Head of caudate nucleus (tissue), 42 donors: ENCODE measurements at regions not wholly inside any gene's neighbourhood (a gene's known extent, or its start where the extent isn't known, plus 50 kb on each side); places are given as distances from the start of the nearest gene placed in this dataset.

Experiments
- DNase-seq, 42 donors: peaks; one replicate each; pipeline versions ENCODE4 v3.0.0 to v3.0.0-alpha.2; 2020 to 2021; ENCODE audit warnings: mixed read lengths in 7 of 42
- intact Hi-C: fragments of 100-400 bp; cut with DNase I; formaldehyde crosslinking; loops from one replicate; pipeline ENCODE4 v1.15.0; 2022

DNA sequence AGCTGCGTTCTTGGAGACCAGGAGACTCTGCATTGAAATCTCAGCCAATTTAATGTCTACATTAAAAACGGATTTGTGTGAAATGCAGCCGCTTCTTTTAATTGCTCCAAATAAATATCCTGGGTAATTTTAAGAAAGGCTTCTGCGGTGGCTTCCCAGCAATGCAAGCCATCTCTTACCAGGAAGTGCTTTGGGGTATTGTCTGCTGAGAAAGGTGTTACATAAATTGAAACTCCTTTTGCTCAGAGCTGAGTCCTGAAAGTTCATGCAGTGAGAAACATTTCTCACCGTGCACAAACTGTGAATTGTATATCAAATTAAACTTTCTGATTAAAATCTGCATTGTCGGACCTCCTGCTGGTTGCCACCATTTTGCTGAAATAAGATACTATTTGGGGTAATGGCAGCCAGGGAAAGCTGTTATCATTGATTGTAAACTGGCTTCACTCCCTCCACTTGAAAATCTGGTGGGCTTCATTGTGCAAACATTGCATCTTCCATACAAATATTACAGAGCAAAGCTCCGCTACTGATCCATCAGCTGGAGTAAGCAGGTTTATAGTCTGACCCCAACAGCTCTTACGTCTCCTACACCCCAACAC is 59.5 kb downstream of the ZIC5 start:
- intact Hi-C loops = loop anchor here (10.0 kb wide), 1 partner anchor 323 kb away; no protein-coding TSS in a partner anchor
- no peak for DNase-seq

DNA sequence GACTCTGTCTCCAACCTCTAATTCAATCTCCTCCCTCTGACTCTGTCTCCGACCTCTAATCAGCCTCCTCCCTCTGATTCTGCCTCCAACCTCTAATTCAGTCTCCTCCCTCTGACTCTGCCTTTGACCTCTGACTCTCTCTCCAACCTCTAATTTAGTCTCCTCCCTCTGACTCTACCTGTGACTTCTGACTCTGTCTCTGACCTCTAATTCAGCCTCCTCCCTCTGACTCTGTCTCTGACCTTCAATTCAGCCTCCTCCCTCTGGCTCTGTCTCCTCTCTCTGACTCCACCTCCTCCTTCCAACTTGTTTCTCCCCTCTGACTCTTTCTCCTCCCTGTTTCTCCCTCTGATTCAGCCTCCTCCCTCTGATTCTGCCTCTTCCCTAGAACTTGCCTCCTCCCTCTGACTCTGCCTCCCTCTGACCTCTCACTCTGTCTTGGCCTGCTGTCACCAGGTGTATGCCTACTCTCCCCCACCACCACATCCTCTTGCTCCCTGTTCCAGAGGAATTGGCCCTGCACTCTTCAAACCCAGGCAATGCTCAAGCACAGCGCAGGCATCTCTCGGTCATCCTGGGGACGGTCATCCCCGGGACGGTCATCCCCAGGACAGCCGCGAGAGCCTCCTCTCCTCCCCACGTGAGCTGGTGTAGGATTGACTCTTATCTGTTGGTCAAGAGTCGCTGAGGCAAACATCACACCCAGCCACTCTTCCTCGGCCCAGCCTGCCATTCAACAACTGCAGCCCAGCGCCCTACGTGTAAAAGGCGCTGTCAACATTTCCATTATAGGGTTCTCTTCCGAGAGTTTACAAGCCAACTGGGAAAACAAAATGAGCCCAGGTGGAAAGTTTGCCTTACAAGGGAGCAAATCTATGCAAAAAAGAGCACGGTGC is 60.2 kb downstream of the ZIC5 start:
- intact Hi-C loops = loop anchor here (10.0 kb wide), 1 partner anchor 323 kb away; no protein-coding TSS in a partner anchor
- DNase-seq = no peak

DNA sequence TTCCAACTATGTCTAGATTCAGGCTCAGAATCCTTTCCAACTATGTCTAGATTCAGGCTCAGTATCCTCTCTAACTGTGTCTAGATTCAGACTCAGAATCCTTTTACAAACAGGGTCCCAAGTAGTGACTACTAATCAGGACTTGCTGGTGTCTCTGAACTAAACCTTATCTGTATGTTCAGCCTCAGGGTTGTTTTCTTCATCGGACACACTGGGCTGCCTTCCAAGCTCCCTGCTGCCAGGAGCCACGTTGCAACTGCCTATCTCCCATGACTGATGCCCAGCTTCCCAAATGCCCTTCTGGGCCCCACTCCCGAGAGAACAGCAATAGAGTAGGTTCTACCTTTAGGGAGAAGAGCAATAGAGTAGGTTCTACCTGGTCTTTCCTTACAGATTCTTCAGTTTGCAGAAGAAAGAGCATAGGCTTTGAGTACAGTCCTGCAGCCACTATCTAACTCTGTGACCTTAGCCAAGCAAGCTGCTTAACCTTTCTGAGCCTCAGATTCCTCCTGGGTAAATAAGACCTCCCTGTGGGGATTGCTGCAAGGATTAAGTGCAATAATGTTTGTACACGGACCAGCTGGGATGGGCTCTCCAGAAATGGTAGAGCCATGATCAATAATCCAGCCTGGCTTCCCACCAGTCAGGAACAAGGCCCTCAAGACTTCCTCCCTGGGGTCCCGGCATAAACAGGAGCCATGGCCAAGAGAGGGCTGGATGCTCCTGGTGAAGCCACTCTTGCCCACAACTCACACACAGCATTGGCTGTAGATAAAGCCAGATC is 61.5 kb downstream of the ZIC5 start:
- no peak for DNase-seq
- intact Hi-C loops = loop anchor here (10.0 kb wide), 1 partner anchor 325 kb away; no protein-coding TSS in a partner anchor

DNA sequence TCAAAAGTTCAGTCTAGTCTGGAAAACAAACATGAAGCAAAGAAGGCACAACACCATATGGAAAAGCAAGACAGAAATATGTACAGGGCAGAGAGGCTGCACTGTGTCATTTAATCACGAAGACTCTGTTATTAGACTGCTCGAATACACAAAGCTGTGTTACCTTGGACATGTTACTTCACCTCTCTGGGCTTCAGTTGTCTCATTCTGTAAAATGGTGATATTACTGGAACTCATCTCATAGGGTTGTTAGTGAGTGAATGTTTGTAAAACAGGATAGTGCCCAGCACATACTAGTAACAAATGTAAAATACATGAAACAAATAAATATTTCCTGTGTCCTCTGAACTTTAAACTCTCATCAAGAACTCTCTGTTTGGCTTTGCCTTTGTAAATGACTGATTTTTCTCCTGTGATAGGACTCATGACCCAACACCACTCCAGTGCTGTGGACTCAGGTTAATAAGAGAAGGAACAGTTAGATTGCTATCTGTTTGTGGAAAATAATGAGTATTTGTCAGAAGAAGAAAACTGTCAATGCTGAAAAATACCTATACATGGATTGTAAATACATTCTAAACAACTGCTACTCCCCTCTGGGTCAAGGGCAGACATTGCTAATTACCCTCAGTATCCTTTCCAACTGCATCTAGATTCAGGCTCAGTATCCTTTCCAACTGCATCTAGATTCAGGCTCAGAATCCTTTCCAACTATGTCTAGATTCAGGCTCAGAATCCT is 62.3 kb downstream of the ZIC5 start:
- intact Hi-C loops = no loop called here
- DNase-seq = no peak

DNA sequence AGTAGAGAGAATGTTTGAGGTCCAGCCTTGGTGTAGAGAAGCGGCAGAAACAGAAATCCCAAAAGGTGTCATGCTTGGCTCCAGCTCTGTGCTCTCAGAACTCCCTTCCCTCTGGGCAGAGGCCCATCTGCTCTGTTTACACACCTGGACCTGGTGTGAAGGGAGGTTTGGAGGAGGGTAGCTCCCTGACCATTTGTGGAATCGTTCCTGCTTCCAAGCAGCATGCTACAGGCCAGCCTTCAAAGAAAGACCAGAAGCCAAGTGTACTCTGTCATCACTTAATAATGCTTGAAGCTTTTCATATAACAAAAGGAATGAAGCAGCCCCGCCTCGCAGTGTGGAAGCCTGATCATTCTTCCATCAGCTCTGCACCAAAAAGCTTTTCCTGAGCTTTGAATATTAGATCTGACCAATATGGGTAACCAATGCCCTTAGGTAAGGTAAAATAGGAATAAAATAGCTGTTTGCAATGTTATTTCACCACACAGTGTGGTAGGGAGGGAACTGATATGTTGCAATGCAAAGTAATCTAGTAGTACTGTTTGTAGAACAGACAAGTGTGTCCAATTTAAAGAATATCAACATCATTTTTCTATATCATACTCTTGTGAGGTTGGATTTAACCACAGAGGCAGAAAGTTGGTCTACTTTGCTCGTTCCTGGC is 63.3 kb downstream of the ZIC5 start:
- DNase-seq = no peak
- intact Hi-C loops = no loop called here

DNA sequence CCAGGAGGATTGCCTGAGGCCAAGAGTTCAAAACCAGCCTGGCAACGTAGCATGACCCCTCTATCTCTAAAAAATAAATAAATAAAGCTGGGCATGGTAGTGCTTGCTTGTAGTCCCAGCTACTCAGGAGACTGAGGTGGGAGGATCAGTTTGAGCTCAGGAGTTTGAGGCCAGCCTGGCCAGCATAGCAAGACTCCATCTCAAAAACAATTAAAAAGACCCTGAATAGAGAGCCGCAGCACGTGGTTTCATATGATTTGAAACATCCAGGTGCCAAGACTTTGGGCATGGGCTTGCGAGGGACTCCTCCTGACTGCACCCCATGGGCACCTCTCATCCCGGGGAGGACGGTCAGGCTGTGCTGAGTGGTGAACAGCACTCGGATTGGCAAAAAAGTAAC is 63.9 kb downstream of the ZIC5 start:
- no peak for DNase-seq

DNA sequence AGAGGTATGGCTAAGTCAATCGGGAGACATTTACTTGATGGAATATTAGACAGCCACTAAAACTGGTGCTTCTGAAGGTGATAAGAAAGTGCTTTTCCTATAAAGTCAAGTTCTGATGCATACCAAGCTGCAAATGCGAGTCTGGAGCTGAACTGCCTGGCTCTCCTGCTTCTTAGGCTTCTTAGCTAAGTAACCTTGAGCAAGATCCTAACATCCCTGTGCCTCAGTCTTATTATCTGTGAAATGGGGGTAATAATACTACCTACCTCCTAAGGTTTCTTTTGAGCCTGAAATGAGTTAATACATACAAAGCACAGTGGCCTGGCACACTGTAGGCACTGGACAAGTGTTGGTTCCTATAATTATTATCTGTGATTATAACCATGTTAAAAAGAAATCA is 64.5 kb downstream of the ZIC5 start:
- no peak for DNase-seq
- intact Hi-C loops = no loop called here

More for the DNA sequence above, 63.9 kb downstream of the ZIC5 start:
- intact Hi-C loops = no loop called here

DNA sequence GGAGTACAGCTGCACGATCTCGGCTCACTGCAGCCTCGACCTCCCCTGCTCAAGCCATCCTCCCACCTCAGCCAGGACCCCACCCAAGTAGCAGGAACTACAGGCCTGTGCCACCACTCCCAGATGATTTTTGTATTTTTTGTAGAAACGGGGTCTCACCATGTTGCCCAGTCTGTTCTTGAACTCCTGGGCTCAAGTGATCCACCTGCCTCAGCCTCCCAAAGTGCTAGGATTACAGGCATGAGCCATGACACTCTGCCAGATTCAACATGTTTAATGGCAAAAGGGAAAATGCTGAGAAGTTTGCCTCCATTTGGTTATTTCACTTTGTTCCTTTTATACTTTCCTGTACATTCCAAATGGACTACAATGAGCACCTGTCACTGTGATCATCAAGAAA is 65.8 kb downstream of the ZIC5 start:
- no peak for DNase-seq
- intact Hi-C loops = no loop called here

DNA sequence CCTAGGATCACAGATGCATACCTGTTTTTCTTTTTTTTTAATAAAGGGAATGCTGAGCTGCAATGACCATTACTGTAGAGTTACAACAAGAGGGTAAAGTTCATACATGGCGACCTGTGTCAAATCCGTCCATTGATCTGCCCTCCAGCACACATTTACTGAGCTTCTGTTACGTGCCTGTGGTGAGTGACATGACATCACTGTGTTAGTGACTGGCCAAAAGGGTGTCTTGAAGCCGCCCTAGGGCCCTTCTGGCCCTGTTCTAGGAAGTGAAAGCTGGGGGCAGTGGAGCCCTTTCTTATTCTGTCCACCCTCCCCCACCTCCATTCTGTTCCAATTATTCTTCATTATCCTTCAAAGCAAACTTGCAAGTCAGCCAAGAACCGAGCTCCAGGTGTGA is 66.3 kb downstream of the ZIC5 start:
- intact Hi-C loops = no loop called here
- DNase-seq = no peak

DNA sequence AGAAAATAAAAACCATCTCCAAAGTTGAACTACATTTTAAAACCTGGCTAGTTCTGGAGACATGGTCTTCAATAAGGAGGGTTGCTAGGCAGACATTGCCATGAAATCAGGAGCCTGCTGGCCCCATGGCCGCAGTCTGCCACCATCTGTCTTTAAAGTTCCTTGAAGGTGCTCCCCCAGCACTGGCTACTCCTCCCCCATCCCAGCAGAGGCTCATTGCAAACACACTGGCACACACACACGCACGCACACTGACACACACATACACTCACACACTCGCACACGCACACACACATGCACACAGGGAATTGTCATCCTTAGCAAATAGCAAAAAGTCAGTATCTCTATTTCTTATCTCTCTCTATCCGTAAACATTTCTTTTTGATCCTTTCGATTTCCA is 68.4 kb downstream of the ZIC5 start:
- no peak for DNase-seq
- intact Hi-C loops = no loop called here

DNA sequence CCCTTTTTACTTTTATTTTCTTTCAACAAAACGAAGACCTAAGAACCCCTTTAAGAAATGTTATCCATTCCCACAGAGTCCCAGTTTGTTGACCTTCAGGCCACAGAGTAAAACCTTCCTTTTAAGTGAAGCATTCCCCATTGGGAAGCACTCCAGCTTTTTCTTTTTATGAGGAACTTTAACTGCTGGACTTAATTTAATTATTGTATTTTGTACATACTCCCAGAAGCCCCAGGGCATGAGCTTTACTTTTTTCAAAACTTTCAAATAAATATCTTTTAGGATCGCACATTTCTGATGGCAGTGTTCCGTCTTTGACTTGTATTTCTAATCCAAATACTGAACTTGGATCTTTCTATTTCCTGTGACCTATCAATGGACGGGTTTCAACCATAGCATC is 68.9 kb downstream of the ZIC5 start:
- intact Hi-C loops = no loop called here
- DNase-seq = no peak

DNA sequence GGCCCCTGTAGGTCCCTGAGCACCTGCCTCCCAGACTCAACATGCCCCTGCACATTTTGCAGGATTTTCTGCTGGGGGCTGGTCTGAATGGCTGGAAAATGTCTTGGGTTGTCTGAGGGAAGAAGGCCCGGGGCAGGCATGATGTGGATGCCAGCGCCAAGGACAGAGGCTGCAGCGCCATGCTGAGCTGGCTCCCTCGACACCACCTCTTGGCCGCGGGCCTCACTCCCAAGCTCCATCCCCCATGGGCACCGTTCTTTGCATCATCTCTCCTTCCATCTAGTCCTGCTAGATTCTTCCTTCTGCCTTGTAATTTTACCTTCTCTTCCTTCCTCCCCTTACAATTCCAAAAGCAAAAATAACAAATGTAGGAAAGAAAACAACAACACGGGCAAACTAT is 70.6 kb downstream of the ZIC5 start:
- DNase-seq = peak in 1 of 42 donors; percentile 10
- intact Hi-C loops = no loop called here

DNA sequence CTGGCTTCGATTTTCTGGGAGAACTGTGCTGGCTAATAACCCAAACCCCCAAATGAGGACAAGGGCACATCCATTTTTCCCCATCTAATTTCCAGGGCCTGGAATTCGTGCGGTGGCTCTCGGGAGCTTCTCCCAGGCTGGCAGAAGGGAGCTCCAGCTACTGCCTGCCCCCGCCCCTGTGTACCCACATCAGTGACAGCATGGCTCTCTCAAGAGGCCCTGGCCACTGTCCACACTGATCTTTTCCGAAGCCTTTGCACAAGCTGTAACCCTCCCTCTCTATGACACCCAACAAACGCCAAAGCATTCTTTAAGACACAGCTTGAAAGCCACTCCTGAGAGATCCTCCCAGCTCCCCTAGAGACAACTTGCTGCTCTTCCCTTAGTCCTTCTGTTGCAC is 73.1 kb downstream of the ZIC5 start:
- peak in 3 of 42 donors; percentile 14 to 25 (median 16) for DNase-seq
- intact Hi-C loops = no loop called here

DNA sequence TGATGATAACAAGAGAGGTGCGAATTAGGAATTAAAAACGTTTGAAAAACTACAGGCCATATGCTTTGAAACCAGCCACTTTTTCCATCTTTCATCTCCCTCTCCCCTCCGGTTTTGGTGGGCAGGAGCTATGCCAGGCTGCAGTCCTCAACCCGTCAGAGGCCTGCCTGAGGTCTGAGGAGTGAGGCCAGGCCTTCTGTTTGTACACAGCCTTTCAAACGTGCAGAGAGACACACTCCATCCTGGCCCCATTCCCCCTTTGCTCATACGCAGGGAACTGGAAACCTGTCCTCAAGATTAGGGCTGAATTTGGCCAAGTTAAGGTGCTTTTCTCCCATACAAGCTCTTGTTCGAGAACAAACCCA is 74.5 kb downstream of the ZIC5 start:
- intact Hi-C loops = no loop called here
- DNase-seq = peak in 1 of 42 donors; percentile 20

DNA sequence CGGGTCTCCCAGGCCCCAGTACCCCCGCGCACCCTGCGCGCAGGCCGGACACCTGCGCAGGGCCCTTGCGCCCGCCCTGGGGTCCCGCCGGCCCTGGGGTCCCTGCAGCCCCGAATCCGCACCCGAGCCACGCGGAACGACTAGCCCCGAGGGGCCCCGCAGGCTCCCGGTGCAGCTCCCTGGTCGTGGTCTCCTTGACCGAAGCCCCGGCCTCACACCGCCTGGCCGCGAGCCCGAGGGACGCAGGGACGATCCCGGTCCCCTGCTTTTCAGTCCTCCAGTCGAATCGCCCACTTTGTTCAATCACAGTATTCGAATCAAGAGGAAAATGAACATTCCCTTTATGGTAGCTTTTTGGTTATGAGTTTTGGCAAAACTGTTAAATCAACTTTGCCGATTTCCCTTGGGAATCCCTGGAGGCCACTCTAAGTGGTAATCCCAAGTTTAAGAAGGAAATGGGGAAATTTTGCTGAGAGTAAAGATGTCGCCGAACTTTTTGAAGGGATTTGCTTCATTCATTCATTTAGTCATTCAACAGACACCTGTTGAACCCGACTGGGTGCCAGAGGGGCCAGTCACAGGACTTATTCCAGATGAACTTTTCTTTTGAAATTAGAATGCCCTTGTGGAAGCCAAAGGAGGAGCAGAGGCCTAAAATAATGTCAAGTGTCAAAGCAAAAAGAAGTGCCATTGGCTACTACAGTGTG is 75.0 kb downstream of the ZIC5 start:
- DNase-seq = peak in 1 of 42 donors; percentile 22
- intact Hi-C loops = no loop called here

DNA sequence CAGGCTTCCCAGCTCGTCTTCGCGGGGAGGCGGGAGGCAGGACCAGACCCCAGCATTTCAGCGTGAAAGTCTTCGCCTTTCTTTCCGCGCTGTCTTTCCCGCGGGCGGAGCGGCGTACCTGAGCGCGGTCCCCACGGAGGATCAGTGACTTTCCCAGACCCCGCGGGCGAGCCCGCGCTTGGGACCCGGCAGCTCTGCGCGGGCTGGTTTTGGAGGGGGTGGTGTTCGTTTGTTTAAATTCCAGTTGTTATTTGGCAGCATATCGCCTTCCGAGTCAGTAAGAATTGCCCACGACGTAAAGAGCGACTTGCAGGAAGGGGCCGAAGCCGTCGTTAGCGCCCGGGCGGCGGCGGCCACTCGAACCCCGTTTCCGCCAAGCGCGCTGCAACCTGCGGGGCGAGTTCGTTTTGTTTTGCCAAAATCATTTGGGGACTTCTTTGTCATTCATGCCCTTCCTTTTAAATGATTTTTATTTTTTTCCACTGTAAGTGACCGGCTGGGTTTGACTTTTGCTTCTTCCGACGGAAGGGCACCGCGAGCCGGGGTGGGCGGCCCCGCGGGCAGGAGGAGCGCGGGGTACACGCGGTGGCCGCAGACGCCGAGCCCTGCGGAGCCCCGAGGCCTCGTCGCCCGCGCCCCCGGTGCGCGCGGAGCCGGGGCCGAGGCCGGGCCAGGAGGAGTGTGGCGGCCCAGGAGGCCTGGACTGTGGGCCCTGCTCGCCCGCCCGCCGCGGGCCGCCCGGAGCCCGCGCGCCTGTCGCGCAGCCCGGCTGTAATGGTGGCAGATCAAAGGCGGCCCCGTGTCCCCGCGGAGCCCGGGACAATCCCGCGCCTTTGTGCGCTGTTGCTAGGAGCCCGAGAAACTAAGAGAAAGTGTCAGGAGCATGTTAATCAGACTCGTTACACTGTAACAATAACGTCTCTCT is 75.9 kb downstream of the ZIC5 start:
- intact Hi-C loops = no loop called here

DNA sequence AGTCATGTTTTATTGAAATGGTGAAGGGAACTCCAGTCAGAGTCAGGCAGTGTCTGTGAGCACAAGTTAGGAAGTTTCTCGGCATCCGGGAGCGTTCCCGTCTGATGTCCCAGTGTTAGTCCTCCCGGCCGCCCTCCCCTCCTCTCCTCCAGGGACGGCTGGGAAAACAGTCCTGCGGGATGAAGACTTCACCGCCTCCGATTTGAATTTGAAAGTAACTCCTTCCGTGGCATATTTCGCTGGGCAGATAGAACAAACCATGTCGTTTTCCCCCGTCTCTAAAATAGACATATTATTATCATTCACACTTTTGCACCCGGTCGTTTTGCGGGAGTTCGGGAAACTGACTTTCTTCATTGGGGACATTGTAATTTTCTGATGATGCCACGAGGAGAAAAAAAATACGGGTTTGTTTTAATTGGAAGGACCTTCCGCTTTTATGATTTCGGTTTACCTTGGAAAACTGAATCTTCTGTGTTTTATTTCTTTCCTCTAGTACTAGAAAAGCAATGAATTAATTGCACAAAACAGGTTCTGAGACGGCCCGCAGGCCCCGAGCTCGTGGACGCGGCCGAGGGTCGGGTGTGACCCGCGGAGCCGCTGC is 76.6 kb downstream of the ZIC5 start:
- intact Hi-C loops = no loop called here
- no peak for DNase-seq

More for the DNA sequence above, 75.9 kb downstream of the ZIC5 start:
- DNase-seq = peak in 27 of 42 donors; percentile 11 to 69 (median 45)
